ENCODE measurements at regions not wholly inside any gene's neighbourhood (a gene's known extent, or its start where the extent isn't known, plus 50 kb on each side); places are given as distances from the start of the nearest gene placed in this dataset.
"Not testable (repeated sequence)": the region's sequence is repeated elsewhere in the genome, so short reads cannot be mapped to it uniquely, and the experiment has no call there.

- DNase-seq: no peak
These were observed 400.8 kb downstream of the SMOC2 start for GRCh38 chr6:168841609-168842278.

DNA sequence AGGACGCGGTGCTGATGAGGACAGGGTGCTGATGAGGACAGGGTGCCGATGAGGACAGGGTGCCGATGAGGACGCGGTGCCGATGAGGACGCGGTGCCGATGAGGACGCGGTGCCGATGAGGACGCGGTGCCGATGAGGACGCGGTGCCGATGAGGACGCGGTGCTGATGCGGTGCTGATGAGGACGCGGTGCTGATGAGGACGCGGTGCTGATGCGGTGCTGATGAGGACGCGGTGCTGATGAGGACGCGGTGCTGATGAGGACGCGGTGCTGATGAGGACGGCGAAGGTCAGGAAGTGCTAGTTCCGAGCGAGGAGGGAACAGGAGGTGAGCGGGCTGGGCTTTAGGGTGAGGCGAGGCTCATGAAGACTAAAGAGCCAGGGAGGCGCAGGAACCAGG lies 399.9 kb downstream of the SMOC2 start:
- not testable (repeated sequence) for DNase-seq

GRCh38 chr6:168840299-168840698 lies 399.3 kb downstream of the SMOC2 start:
- DNase-seq: not testable (repeated sequence)

GRCh38 chr6:168838037-168838399 lies 397.0 kb downstream of the SMOC2 start:
- no peak for DNase-seq

DNA sequence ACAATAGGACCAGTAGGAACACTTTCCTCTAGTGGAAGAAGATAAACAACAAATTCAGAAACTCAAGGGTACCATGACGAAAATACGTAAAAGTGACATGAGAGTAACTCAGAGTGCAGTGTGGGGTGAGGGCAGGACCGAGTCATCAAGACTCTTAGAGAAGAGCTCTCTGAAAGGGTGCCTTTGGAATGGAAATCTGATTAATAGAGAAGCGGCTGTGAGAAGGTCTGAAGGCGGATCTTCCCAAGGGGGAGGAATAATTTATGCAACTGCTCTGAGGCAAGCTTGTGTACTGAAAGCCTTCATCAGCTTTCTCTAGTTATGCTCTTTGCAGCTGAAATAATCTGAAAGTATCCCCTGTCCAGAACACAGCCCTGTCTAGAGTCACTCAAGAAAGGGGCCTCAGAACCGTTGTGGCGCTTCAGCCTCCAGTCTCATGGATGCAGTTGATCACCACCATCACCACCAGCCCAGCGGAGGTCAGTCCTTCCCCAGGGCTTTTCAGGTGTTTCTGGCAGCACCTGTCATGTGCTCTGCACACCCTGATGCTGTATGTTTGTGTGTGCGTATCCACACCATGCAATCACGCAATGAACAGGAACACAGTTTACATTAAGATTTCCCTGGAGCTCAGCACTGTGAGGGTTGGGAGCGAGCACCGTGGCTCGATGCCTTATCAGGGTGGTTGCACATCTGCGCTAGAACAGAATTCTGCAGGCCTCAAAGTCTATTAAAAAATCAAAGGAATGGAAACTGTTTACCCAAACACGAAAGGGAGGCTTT lies 396.5 kb downstream of the SMOC2 start:
- no peak for DNase-seq

GRCh38 chr6:168835991-168836390 lies 395.0 kb downstream of the SMOC2 start:
- DNase-seq: no peak

DNA sequence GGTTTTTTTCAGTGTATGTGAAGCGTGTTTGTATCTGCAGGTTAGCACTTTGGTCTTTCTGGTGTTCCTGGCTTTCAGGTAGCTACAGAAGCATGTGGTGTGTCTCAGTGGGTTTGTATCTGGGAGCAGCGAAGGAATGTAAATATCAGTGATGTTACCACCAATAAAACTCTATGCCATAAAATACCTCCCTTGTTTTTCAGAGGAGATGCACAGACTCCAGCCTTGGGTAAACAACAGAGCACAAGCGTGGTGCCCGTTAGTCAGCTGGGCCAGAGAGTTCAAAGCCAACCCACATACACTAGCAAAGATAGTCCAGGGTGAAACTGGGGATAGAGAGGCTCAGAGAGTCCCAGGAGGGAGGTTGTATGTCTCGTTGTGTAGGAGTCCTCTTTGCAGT lies 393.8 kb downstream of the SMOC2 start:
- DNase-seq: no peak

DNA sequence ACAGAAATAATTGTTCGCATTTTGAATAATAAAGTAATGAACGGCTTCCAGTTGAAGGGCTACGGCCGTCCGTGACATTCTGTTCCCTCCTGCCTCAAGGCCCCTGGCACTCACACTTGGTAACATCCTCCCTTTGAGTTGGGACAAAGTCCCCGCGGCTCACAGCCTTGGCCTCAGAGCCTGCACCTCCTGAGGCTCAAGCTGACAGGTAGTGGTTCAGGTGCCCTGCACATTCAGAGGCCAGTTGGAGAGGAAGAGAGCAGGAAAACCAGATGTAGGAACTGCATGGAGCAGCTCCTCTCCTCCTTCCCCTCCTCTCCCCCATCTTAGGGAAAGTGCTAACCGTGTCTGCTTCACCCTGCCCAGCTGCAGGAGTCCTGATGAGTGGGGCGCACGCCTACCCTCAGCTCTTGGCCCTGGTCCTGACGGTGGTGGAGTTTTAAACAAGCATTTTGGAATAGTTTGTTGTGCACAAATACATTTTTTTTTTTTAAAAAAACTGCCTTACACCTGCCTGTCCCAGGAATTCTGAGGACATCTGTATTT lies 393.1 kb downstream of the SMOC2 start:
- DNase-seq: no peak

- no peak for DNase-seq
These were observed 387.8 kb downstream of the SMOC2 start for GRCh38 chr6:168828800-168829199.

GRCh38 chr6:168828035-168828434 lies 387.1 kb downstream of the SMOC2 start:
- DNase-seq: no peak

DNA sequence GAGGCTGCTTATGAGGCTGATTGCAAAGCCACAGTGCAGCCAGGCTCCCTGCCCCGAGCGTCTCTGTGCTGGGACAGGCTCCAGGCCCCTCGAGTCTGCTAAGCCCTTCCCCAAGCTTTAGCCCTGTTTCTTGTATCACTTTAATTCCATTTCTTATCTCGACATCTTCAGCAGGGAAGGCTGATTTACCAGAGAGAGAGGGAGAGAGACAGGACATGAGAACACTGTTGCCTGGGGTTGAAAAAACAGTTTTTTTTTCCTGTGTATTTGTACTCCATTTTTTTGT lies 386.5 kb downstream of the SMOC2 start:
- DNase-seq: no peak

DNA sequence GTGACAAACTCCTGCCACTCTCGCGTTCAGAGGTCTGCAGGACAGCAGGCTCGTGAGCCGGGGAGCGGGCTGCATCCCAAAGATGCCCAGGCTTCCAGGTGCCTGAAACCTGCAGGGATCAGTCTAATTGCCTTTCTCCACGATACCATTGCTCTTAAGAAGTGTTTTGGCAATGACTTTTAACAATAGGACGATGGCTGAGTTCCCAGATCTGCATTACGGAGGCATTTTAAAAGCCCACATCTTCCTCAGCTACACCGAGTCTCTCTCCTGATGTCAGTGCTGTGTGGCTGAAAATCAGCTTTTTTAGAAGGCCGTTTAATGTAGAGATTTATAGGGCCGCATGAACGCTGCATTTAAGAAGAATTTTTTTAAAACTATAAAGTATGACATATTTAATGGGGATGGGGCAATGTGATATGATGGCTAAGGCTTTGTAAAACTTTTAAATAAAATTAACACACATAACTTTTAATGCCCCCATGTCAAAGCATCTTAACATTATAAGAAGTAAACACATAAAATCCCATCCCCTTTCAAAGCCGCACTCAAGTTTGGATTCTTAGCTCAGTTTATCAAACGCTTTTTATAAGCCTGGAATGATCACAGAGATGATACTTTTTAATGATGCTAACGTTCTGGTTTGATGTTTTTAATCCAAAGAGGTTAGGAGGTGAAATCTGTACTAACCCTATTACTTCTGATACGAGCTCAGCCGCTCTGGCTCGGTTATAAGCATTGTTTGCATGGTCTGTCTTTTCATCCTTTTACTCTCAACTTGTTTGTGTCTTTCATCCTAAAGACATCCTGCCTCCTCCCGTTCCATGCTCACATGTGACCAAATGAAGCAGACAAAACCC lies 386.0 kb downstream of the SMOC2 start:
- no peak for DNase-seq

DNA sequence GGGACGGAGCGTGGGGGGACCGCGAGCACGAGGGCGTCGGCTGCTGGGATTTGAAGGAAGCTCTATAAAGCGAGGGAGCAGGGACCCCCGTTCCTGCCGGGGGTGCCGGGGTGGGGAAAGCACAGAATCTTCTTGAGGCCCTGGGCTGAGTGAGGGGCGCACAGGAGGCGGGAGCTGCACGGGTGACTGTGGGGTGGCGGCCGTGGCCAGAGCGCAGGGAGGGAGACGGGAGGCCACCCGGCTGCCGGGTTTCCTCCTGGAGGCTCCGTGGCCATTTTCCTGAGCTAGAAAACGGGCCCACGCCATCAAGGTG lies 385.1 kb downstream of the SMOC2 start:
- no peak for DNase-seq

- DNase-seq: no peak
These were observed 384.5 kb downstream of the SMOC2 start for GRCh38 chr6:168825226-168826077.

GRCh38 chr6:168823397-168824212 lies 382.6 kb downstream of the SMOC2 start:
- DNase-seq: no peak

DNA sequence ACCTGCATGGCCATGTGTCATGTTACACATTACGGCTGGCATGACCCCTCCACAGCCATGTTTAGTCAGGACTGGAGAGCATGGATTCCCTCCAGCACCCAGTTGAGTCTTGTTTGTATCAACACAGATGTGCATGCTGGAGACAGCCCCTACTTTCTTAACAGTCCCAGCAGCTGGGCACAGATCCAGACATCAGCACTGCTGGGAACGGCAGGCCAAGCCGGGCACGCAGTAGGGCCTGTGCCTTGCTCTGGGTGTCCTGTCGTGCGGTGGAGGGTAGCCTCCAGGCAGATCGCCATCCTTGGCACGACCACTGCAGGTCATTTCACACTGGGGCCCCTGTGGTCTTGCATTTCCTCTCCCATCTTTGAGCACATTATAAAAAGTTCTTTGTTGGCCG lies 381.4 kb downstream of the SMOC2 start:
- DNase-seq: no peak

DNA sequence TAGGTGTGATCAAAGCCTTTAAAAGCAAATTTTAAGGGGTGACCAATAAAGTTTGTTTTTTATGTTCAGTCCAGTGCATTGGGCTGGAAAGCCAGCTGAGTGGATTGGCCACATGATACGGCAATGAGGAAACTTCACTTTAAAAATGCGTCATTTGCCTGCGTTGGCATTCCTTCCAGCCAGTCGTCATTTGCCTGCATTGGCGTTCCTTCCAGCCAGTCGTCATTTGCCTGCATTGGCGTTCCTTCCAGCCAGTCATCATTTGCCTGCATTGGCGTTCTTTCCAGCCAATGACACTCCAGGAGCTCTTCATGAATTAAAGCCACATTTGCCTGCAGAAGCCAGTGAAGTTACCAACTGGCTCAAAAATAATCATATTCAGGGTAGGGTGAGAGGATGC lies 378.6 kb downstream of the SMOC2 start:
- DNase-seq: no peak

DNA sequence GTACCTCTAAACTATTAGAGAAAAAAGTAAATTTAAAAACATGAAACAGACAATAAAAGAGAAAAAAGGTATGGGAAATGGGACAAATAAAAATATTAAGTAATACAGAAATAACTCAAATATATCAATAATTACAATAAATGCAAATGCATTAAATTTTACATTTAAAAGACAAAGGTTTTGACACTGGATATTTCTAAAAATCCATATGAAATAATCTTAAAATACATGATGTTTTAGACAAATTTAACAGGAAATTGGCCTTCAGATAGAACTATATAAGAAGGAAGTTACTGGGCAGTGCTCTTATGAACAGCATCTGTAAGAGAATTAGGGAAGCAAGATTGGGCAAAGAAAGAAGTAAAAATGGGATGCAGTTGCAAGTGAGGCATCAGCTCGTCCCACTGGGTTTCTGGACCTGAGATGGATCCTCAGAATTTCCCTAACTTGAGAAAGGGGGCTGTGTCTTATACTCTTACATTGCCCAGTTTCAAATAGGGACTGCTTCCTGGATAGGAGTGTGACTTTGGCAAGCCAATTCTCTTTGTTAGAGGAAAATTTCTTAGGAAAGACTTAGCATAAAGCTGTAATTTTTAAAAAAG lies 376.7 kb downstream of the SMOC2 start:
- no peak for DNase-seq

DNA sequence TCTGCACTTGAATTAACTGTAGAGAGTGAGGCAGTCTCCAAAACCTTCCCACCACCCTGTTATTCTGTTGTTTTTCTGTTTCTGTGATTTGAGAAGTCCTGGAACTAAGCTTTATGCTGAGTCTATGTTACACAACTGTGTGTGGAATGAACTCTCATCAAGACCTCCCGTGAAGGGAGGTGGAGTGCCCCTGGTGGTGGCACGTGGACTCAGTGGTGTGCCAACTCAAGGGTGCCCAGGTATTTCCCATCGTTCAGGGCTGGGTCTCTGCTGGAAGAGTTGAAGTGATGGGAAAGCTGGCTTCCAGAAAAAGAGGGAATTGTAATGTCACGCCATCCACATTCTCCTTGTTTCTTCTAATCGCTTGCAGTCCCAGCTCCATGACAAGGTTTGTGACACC lies 374.2 kb downstream of the SMOC2 start:
- no peak for DNase-seq

GRCh38 chr6:168808232-168808631 lies 367.2 kb downstream of the SMOC2 start:
- no peak for DNase-seq

DNA sequence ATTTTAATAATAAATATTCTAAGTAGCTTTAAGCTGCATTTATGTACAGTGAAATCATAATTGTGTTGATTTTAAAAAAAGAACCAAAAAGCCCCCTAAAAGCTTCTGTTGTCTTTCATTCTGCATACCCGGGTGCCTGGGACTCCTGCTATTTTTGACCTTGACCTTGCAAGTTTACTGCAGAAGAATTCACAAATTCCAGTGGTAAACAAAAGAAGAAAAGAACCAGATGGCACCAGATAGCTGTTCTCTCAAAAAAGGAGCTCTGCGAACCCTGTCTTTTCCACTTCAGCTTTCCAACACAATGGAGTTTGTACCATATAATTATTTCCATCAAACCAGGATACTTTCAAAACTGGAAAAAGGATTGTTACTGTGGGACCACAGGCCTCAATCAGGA lies 363.3 kb downstream of the SMOC2 start:
- no peak for DNase-seq

GRCh38 chr6:168803874-168804273 lies 362.9 kb downstream of the SMOC2 start:
- no peak for DNase-seq

Measured in stimulated activated CD4-positive, alpha-beta T cell treated with anti-CD3 and anti-CD28 coated beads, Interleukin-4, amount 100 ng/mL, for 4 hours (primary cell).